Inferior parietal cortex (tissue), 1 donor: ENCODE measurements at regions not wholly inside any gene's neighbourhood (a gene's known extent, or its start where the extent isn't known, plus 50 kb on each side); places are given as distances from the start of the nearest gene placed in this dataset.
"Not testable (repeated sequence)": the region's sequence is repeated elsewhere in the genome, so short reads cannot be mapped to it uniquely, and the experiment has no call there.

Source experiments
- DNase-seq: peaks from one replicate; pipeline ENCODE4 v3.0.0-alpha.2; 2016; ENCODE audit errors: extremely low spot score

DNA sequence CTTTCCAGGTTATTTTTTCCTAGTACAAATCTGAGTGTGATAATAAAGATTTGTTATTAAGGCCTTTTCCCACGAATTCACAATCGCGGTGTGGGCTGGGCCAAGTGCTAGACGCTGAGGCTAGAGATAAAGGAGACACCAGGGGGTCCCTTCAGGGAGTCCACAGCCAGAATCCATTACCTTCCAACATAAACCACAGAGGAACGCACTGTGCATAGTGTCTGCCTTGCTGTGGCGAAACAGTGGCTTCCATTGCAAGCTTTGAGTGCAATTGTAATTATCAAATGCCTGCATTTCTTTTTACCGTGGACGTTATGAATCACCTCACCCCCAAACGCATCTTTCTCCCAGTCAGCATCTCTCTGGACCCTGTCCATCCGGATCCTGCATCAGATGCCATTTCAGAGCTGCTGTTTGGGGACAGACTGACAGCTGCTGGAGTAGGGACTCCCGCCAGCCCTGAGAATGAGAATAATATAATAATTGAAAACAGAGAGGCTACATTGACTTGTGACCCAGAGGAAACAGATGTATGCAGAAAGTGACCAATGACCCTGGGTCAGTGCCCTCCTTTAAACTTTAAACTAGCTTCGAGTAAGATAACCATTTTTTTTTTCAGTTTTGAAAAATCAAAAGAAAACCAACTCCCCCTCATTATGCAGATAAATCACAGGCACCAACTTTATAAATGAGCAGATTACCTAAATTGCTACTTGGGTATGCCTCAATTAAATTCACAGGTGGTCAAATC lies 456.2 kb upstream of the NRP1 start:
- no peak for DNase-seq

DNA sequence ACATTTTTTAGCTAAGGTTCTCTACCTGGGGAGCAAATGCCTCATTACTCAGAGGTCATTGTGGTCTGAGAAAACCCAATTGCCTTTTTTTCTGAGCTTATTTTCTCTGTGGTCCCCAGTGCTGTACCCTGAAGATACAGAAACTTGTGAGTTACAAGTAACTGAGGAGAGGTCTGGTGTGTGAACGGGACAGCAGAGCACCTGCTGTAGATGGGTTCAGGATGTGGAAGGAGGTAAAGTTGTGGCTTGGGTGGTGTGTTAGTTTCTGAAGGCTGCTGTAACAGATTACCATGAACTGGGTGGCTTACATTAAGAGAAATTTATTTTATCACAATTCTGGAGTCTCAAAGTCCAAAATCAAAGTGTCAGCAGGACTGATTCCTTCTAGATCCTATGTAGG lies 449.1 kb upstream of the NRP1 start:
- no peak for DNase-seq

DNA sequence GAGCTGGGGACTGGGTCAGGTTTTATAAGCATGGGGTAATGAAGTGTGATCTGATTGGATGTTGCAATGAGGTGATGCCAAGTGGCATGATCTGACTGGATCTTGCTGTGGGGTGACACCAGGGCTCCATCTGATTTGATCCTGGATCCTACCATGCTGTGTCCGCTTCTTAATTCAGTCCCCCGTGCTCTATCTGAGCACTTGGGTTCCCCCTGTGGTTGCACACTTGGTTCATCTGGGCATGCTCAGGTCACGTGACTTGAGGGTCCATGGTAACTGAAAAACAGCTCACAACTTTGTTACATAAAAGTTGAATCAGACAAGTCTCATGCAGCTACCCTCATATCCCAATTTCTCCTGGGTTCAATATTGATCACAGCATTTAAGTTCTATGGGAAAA lies 448.6 kb upstream of the NRP1 start:
- DNase-seq: no peak

DNA sequence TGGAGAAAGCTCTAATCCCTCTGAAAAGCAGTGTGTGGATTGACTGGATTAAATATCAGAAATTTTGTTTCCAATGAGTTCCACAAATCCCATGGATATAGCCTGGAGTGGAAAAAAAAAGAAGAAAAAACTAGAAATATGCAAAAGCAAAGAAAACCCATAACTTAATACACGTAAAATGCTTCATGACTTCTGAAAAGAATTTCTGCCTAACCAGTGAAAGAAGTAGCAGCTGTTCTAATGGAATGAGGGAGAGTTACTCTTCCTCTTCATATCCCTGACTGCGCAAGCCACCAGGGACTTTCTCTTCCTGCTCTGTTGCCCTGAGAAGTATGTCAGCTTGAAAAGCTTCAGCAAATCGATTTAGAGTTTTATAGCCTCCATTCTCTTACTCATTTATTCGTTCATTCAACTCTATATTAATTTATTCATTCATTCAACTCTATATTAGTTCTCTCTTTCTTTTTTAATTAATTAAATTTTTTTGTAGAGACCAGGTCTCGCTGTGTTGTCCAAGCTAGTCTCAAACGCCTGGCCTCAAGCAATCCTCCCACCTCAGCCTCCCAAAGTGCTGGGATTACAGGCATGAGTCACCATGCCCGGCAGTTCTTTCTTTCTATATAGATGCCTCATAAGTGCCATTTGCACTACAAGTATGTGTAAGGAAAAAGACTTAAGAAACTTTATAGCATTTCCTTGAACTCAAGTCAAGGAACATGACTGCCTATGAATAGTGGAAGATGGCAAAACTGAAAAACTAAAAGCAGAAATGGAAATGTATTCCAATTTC lies 447.3 kb upstream of the NRP1 start:
- DNase-seq: no peak

DNA sequence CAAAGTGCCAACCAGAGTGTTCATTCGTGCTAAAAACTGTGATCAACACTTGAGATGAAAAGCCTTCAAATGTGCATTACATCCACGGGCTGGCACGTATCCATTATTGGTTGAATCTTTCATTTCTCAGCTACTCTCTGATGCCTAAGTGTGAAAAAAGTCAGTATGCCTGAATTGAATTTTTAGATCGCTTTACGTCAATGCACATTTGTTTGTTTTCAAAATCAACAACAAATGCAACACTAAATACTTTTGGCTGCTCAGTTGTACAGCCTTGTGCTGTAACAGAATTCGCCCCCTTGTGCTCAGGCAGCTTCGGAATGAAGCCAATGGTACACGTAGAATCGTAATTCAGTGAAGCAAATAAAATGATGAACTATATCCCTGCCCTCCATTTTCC lies 446.5 kb upstream of the NRP1 start:
- no peak for DNase-seq

DNA sequence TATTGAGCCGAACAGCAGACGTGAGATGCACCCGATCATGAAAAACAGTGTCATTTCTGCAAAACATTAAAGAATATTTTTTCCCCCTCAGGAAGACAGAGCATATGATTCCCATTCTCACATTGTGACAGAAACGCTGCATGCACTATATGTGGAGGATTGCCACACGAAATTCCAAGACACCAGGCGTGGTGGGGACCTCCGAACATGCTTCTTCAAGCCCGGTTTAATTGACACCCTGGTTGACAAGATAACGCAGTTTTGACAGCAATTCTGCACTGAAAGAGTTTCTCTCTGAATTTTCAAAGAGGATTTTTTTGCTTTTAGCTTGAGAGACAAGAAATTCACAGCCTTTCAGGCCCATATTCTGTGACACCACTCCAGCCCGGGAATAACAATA lies 442.8 kb upstream of the NRP1 start:
- DNase-seq: no peak

DNA sequence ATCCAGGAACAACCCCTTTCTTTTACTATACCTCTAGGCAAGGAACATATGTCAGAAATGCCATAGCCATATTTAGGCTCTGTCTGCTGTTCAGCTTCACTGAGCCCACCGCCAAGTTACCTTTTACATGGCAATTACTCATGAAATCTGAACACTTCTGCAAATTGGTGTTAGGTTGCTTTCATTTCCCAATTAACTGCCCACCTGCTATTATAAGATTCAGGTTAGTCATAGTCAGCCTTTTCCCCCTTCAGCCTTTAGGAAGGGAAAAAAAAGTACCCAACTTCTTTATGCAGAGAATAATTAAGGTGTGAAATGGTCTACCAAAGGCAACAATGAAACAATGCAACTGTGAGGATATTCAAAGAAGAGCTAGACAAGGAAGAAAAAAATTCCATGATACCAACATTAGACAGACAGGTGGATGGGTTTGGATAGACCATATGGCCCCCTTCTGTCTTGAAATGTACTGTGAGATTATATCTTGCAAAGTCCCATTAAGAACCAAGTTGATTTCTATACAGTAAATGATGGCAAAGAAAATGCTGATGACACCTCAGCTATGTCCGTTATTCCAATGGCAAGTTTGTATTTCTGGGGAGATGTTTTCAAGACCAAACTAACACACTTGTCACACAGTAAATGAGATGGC lies 442.1 kb upstream of the NRP1 start:
- no peak for DNase-seq

DNA sequence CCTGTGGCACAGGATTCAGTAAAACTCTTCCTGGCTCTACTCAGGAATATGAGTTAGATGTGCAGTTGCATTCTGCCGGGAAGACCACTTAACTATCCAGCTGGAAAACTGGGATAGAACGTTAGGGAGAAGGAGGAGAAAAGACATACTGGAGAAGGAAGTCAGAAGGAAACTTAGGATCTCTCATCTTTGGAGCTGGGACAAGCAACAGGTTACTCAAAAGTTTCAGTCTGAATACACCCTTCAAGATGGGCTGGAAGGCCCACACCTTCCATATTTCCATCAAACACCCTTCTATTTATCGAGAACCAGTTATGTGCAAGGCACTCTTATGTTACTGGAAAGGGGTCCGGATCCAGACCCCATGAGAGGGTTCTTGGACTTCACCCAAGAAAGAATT lies 440.4 kb upstream of the NRP1 start:
- DNase-seq: no peak

DNA sequence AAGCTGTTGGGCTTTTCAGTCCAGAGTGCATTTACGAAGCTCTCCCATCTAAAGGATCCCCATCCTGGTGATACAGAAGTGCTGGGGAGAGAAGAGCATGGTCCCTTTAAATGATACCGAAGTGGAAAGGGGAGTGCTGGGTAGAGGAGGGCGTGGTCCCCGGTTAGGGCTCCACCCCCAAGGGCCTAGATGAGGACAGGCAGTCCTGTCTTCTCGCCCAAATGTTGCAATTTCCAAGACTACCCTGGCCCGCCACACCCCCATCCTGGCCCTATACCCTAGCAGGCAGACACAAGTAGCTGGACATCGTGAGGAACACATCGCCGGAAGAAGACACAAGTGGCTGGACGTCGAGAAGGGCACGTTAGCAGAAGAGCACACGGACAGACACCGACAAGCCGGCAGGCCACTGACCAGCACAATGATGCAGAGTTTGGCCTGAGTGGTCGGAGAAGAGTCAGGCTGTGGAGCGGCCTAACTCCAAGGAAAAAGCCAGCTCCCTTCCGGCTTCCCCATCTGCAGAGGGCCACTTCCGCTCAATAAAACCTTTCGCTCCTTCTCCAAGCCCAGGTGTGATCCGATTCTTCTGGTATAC lies 439.5 kb upstream of the NRP1 start:
- no peak for DNase-seq

DNA sequence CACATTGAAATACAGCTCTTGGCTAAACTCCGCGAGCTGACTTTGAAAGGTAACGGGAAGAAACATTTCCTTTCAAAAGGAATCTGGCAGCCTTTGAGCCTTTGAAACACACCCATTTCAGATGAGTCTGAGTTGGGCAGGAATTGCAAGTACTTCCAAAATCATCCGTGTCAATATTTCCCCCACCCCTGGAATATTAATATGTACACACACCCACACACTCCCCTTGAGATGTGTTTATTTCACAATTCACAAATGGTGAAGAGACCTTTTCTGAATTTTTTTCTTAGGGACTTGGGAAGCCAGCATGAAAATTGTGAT lies 438.7 kb upstream of the NRP1 start:
- DNase-seq: no peak

DNA sequence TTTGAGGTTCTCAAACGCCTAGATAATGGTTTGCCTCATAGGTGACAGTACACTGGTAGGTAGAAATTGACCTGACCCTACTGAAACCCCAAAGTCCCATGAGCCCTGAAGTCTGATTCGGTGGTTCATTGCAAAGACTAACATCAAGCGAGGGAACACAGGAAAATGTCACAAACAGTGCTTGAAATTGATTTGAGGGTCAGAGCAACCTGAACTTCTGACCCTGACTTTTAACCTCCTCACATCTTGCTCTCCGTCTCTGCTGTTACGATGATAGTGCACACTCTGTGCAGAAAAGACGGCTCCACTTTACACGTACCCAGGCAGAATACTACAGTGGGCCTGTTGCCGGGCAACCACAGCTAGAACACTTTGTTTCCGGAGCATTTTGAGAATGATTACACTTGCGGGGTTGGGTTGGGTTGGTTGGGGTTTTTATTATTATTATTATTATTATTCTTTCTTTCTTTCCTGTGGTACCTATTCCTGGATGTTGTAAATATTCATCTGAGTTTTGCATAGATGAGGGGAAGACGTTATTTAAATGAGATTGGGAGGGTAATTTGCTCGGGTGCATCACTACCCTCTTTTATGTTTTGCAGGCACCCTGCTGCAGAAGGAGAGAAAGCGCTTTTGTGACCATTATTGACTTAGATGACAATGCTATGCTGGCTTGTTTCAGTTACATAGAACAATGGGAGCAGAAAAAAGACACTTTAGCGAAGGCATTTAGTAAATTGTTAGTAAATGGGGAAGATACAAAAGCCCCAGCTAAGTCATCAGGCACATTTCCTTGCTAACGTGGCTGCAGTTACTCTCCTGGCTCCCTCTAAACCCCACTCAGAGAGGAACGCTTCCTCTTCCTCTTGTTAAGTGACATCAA lies 438.1 kb upstream of the NRP1 start:
- DNase-seq: peak; percentile 50

DNA sequence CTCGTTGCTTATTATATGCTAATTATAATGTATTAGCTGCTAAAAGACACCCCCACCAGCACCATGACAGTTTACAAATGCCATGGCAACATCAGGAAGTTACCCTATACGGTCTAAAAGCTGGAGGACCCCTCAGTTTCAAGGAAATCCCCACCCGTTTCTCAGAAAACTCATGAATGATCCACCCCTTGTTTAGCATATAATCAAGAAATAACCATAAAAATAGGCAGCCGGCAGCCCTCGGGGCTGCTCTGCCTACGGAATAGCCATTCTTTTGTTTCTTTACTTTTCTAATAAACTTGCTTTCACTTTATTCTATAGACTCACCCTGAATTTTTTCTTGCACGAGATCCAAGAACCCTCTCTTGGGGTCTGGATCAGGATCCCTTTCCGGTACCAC lies 437.4 kb upstream of the NRP1 start:
- DNase-seq: not testable (repeated sequence)

DNA sequence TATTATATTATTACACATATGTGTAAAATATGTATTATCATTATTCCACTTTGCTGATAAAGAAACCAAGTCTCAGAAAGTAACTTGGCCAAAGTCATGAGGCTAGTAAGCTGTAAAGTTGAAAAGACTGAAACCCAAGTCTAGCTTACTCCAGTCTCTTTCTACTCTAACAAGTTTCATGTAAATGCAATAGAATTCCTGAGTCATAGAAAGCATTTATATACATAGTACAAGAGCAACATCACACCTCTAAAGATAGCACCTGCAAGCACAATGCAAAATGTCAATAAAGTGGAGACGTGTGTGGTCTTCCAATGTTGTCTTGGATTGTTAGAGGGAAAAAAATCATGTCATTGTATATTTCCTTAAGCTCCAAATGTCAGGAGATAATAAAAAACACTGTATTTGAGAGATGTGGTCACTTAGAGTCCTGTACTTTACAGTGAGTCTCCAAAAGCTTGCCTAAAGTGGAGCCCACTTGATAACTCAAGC lies 430.3 kb upstream of the NRP1 start:
- no peak for DNase-seq

DNA sequence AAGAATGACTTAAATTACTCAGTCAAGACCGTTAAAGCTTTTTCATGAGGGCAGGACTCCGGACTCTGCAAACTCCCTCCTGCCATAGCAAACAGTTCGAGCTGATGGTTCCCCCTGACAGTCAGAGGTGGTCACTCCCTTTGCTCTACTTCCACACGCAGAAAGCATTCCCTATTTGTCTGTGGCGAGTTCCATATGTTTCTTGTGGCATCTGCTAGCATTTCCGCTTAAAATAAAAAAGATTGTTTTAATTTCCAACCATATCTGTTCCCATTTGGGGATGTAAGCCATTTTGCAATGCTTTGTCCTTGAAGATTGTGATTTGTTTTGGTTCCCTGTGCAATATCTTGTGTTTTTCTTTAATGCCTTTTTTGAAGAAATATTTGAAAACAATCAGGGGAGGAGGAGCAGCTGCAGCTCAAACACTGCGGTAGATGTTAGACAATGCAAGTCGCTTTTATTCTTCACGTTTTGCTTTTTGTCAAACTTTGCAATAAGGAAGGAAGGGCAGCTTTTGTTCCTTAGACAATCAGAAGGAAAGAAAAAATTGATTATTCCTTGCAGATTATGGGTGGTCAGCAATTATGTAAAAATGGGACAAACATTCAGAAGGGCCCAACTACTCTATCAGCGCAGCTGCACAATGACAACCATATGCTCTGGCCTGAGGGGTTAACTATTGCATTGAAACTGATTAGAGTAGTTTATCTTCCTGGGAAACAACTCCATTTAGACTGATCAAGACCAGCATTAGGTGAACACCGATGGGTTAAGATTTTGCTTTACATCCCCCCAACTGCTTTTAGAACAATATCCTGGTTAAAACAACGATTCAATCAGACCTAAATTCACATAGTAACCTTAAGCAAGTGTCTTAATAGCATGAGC lies 425.8 kb upstream of the NRP1 start:
- DNase-seq: no peak

DNA sequence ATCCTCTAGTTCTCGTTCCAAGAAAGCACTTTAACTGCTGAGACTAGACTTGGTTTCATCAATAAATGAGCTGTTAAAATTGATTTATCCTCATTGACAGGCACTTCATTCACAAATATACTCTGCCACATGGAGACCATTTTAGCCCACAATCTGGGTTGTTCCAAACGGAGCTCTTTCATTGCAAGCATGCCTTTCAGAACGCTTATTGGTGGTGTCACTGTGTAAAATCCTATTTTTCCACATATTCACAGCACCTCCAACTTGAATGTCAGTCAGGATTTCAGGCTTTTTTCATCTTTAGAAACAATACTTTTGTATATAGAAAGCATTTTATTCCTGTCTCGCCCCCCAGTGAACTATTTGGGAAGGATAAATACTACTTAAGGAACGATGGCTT lies 424.7 kb upstream of the NRP1 start:
- no peak for DNase-seq

DNA sequence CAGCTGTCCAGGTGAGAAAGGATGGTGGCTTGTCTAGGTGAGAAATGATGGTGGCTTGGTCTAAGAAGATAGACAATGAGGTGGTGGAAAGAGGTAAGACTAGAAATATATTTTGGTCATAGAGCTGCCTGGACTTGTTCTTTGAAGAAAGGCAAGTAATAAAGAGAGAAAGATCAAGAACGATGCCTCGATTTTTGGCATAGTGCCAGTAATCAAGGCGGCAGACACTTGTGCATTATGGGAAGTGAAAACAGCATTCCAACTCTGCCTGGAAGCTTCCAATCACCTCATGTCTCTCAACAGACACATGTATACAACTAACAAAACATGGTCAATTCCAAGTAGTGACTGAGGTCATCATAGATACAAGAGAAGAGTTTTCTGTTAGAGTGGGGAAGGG lies 423.8 kb upstream of the NRP1 start:
- no peak for DNase-seq

DNA sequence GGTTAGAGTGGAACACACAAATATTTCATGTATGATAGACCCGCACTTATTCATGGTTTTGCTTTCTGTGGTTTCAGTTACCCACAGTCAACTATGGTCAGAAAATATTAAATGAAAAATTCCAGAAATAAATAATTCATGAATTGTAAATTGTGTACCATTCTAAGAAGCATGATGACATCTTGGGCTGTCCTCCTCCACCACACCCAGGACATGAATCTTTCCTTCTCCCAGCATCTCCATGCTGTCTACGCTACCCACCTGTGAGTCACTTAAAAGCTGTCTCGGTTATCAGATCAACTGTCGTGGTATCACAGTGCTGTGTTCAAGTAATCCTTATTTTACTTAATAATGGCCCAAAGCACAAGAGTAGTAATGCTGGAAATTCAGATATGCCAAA lies 419.6 kb upstream of the NRP1 start:
- DNase-seq: no peak

DNA sequence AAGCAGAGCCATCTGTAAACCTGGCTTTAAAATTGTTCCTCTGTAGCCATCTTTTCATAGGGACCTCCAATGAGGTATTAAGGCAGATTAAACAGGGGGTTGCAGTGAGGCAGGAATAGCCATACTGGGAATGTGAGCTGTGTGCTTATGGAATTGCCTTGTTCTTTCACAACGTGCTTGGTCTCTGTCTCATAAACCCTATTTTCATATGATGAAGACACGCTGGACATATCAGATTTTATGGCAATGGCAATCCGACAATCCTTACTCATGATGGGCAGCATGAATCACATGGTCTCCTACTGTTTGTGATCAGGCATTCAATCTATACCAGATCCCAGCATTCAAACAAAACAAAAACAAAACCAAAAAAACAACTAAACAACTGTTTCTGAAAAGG lies 418.9 kb upstream of the NRP1 start:
- DNase-seq: no peak

DNA sequence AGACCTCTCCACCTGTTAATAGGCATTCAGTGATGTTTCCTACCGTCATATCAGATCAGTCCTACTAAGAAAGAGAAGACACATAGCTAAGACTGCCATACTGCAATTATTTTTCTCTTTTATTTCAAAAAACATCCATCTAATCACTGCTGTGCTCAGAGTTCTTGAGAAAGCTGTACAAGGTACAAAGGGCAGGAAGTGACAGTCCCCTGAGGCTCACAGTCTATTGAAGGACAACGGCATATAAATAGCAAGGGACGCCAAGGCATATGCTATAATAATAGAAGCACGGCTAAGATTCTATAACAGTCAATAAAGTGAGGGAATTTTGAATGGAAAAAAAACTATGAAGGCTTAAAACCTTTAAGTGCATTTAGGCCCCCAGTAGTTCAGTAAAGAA lies 415.3 kb upstream of the NRP1 start:
- no peak for DNase-seq

DNA sequence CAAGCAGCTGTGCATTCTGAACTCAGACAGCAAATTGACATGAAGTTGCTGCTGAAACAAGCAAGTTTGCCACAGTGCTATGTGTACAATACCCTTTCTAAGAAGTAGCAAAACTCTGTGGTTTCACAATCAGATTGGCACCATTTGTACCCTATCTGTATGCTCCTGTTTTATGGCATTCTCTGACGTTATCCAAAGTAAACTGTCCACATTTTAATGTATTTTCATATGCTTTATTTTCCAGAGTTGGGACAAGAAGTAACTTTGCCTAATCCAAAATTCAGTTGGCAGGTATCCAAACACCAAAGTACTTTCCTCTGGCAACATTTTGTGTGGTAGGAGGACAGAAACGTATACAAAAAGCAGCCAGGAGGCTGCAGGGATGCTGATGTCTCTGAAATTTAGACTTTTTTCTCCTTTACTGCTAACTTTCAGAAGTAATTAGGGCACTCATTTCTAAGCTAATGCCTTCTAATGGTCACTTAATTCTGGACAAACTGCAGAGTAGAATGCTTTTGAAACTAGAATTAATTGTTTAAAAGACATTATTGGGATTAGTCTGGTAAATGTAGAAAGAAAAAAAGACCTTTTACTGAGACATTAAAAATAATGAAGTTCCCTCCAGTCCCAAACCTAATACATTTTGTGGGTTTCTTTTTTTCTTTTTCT lies 414.7 kb upstream of the NRP1 start:
- no peak for DNase-seq
